IMR-90 (cell line): ENCODE measurements at regions not wholly inside any gene's neighbourhood (a gene's known extent, or its start where the extent isn't known, plus 50 kb on each side); places are given as distances from the start of the nearest gene placed in this dataset.

ENCODE experiments used
- ATAC-seq: fragments of 200-7000 bp; cut with Tn5 transposase; 2 replicates; pipeline ENCODE4 v1.9.1; 2020; ENCODE audit warnings: low read depth, mild to moderate bottlenecking, moderate library complexity
- BruUV-seq: library from RNA; stranded (reverse); fragments of 400-500 nt; replicated peaks from 2 replicates; lab custom pipeline; 2021; lab: Mats Ljungman, UMichigan
- CTCF ChIA-PET: fragments of 300-600 bp; formaldehyde crosslinking; extraction: SDS; loops from one replicate; lab custom pipeline; 2021; ENCODE audit warnings: antibody characterized with exemption; lab: Yijun Ruan, JAX
- POLR2A ChIA-PET: fragments of 300-600 bp; sonication (Branson Sonifier 250); formaldehyde crosslinking; loops from one replicate; lab custom pipeline; 2022; ENCODE audit warnings: antibody characterized with exemption; ENCODE audit not compliant: unreplicated experiment; lab: Charles Lee
- DNase-seq: peaks from one replicate; pipeline ENCODE4 v3.0.0; 2013
- H2AFZ ChIP-seq: replicated peaks from 2 replicates; pipeline ENCODE3; 2013; ENCODE audit warnings: low read length, mild to moderate bottlenecking; ENCODE audit not compliant: poor library complexity
- H2AK5ac ChIP-seq: 2 replicates; pipeline ENCODE4 v1.6.1; 2013; ENCODE audit warnings: low read depth, low read length, inconsistent platforms
- H2AK9ac ChIP-seq: replicated peaks from 2 replicates; pipeline ENCODE3; 2013; ENCODE audit warnings: mild to moderate bottlenecking, low read depth, low read length, moderate library complexity; ENCODE audit not compliant: poor library complexity
- H2BK120ac ChIP-seq: 2 replicates; pipeline ENCODE4 v1.6.1; 2013; ENCODE audit warnings: low read depth, low read length, inconsistent platforms
- H2BK15ac ChIP-seq: 3 replicates; pipeline ENCODE4 v1.6.1; 2013; ENCODE audit warnings: low read depth, low read length, inconsistent platforms
- H2BK20ac ChIP-seq: 2 replicates; pipeline ENCODE4 v1.6.1; 2013; ENCODE audit warnings: low read depth, mild to moderate bottlenecking, inconsistent platforms, low read length, moderate library complexity
- H2BK5ac ChIP-seq: 2 replicates; pipeline ENCODE4 v1.6.1; 2013; ENCODE audit warnings: mild to moderate bottlenecking, low read depth, low read length, inconsistent platforms; ENCODE audit not compliant: poor library complexity, severe bottlenecking
- H3K14ac ChIP-seq: replicated peaks from 2 replicates; pipeline ENCODE4 v1.6.1; 2013; ENCODE audit warnings: low read depth, low read length, inconsistent platforms
- H3K18ac ChIP-seq: 2 replicates; pipeline ENCODE4 v1.6.1; 2013; ENCODE audit warnings: low read depth, low read length, control low read depth
- H3K23ac ChIP-seq: 2 replicates; pipeline ENCODE4 v1.6.1; 2013; ENCODE audit warnings: low read depth, low read length, inconsistent platforms
- H3K27ac ChIP-seq: 2 replicates; pipeline ENCODE4 v1.5.1; 2013; ENCODE audit warnings: mild to moderate bottlenecking, control low read depth, low read length; ENCODE audit not compliant: insufficient read depth
- H3K27me3 ChIP-seq: 2 replicates; pipeline ENCODE4 v1.6.1; 2013; ENCODE audit warnings: low read length; ENCODE audit not compliant: control insufficient read depth, insufficient read depth
- H3K36me3 ChIP-seq: 2 replicates; pipeline ENCODE4 v1.6.1; 2013; ENCODE audit warnings: low read length, mixed read lengths; ENCODE audit not compliant: control insufficient read depth, insufficient read depth
- H3K4ac ChIP-seq: 2 replicates; pipeline ENCODE4 v1.6.1; 2013; ENCODE audit warnings: low read depth, low read length, inconsistent platforms
- H3K4me1 ChIP-seq: 2 replicates; pipeline ENCODE4 v1.6.1; 2013; ENCODE audit warnings: low read length, mixed read lengths; ENCODE audit not compliant: control insufficient read depth, insufficient read depth
- H3K4me2 ChIP-seq: 2 replicates; pipeline ENCODE4 v1.6.1; 2013; ENCODE audit warnings: low read depth, mild to moderate bottlenecking, control low read depth, low read length, moderate library complexity
- H3K4me3 ChIP-seq: 2 replicates; pipeline ENCODE4 v1.5.1; 2013; ENCODE audit warnings: low read depth, mild to moderate bottlenecking, control low read depth, low read length, moderate library complexity; ENCODE audit not compliant: insufficient read depth
- H3K56ac ChIP-seq: 2 replicates; pipeline ENCODE4 v1.6.1; 2013; ENCODE audit warnings: low read length, inconsistent platforms; ENCODE audit not compliant: insufficient read depth; ENCODE audit errors: extremely low read depth
- H3K79me1 ChIP-seq, 2 experiments: 2 replicates each; pipeline ENCODE4 v1.6.1; 2013; ENCODE audit warnings: low read length in 2 of 2, inconsistent platforms in 1 of 2, low read depth in 1 of 2
- H3K9ac ChIP-seq: 2 replicates; pipeline ENCODE4 v1.6.1; 2013; ENCODE audit warnings: low read depth, low read length, control low read depth
- H3K9me1 ChIP-seq: 2 replicates; pipeline ENCODE4 v1.6.1; 2013; ENCODE audit warnings: low read length, inconsistent platforms; ENCODE audit not compliant: insufficient read depth
- H3K9me3 ChIP-seq: 2 replicates; pipeline ENCODE4 v1.6.1; 2013; ENCODE audit warnings: low read length; ENCODE audit not compliant: control insufficient read depth, insufficient read depth
- H4K20me1 ChIP-seq: 2 replicates; pipeline ENCODE4 v1.6.1; 2013; ENCODE audit warnings: low read length, inconsistent platforms; ENCODE audit not compliant: insufficient read depth
- H4K5ac ChIP-seq: 2 replicates; pipeline ENCODE4 v1.6.1; 2013; ENCODE audit warnings: mild to moderate bottlenecking, low read depth, low read length, control low read depth
- H4K8ac ChIP-seq, 2 experiments: 2 replicates each; pipeline ENCODE4 v1.6.1; 2013; ENCODE audit warnings: low read depth in 2 of 2, low read length in 2 of 2, control low read depth in 1 of 2, inconsistent platforms in 1 of 2
- H4K91ac ChIP-seq: 2 replicates; pipeline ENCODE4 v1.6.1; 2013; ENCODE audit warnings: low read depth, low read length, inconsistent platforms; ENCODE audit not compliant: insufficient read depth
- BHLHE40 ChIP-seq: fragments of 150-350 bp; IDR thresholded peaks from 2 replicates; pipeline ENCODE4 v1.6.1; 2016; ENCODE audit warnings: mild to moderate bottlenecking, low read depth, low read length
- CEBPB ChIP-seq: IDR thresholded peaks from 2 replicates; pipeline ENCODE4 v1.6.1; 2012; ENCODE audit warnings: low read depth, low read length, improper control_type of control experiment
- CHD1 ChIP-seq: IDR thresholded peaks from 2 replicates; pipeline ENCODE4 v1.6.1; 2012; ENCODE audit warnings: low read depth, low read length, improper control_type of control experiment
- CTCF ChIP-seq: conservative IDR thresholded peaks from 2 replicates; pipeline ENCODE4 v1.5.1; 2012; ENCODE audit warnings: mild to moderate bottlenecking, low read depth, low read length, improper control_type of control experiment
- FOS ChIP-seq: fragments of 150-350 bp; IDR thresholded peaks from 2 replicates; pipeline ENCODE4 v1.6.1; 2016; ENCODE audit warnings: low read depth, low read length
- MAFK ChIP-seq: IDR thresholded peaks from 2 replicates; pipeline ENCODE4 v1.6.1; 2012; ENCODE audit warnings: low read depth, low read length, improper control_type of control experiment
- MAZ ChIP-seq: IDR thresholded peaks from 2 replicates; pipeline ENCODE4 v1.6.1; 2012; ENCODE audit warnings: low read depth, mild to moderate bottlenecking, low read length, improper control_type of control experiment, moderate library complexity, borderline replicate concordance
- MXI1 ChIP-seq: IDR thresholded peaks from 2 replicates; pipeline ENCODE4 v1.6.1; 2012; ENCODE audit warnings: low read depth, mild to moderate bottlenecking, low read length, moderate library complexity, borderline replicate concordance
- NFE2L2 ChIP-seq: fragments of 150-350 bp; IDR thresholded peaks from 2 replicates; pipeline ENCODE4 v1.6.1; 2016; ENCODE audit warnings: low read depth, mild to moderate bottlenecking, low read length
- POLR2A ChIP-seq: IDR thresholded peaks from 2 replicates; pipeline ENCODE4 v1.6.1; 2012; ENCODE audit warnings: mild to moderate bottlenecking, low read depth, low read length
- RAD21 ChIP-seq: IDR thresholded peaks from 2 replicates; pipeline ENCODE4 v1.6.1; 2012; ENCODE audit warnings: low read length, improper control_type of control experiment
- RCOR1 ChIP-seq: IDR thresholded peaks from 2 replicates; pipeline ENCODE4 v1.6.1; 2012; ENCODE audit warnings: mild to moderate bottlenecking, low read length, improper control_type of control experiment; ENCODE audit not compliant: insufficient replicate concordance
- RFX5 ChIP-seq: IDR thresholded peaks from 2 replicates; pipeline ENCODE4 v1.8.0; 2012; ENCODE audit warnings: low read depth, mild to moderate bottlenecking, low read length, moderate library complexity
- SMC3 ChIP-seq: fragments of 150-350 bp; IDR thresholded peaks from 2 replicates; pipeline ENCODE4 v1.6.1; 2016; ENCODE audit warnings: low read depth, mild to moderate bottlenecking, antibody characterized with exemption, low read length, moderate library complexity
- WGBS, 2 experiments: methylation state at CpG; one replicate each; pipeline versions ENCODE4 v1.1.5 to v1.1.7; 2013; ENCODE audit warnings: missing lambda C conversion rate in 2 of 2; ENCODE audit not compliant: insufficient read length in 1 of 2; ENCODE audit errors: extremely low coverage in 2 of 2; 5-methylcytosine and 5-hydroxymethylcytosine counted together
- dilution Hi-C: fragments of 300-500 bp; cut with HindIII; formaldehyde crosslinking; loops from one replicate; pipeline ENCODE4 v1.14.3; 2018; ENCODE audit warnings: low sequenced_read_pairs; ENCODE audit not compliant: unreplicated experiment
- in situ Hi-C: fragments of 300-500 bp; cut with MboI; formaldehyde crosslinking; loops from 3 replicates; pipeline ENCODE4 v1.14.3; 2019; ENCODE audit warnings: low sequenced_read_pairs, inconsistent platforms, mixed read lengths
- intact Hi-C: fragments of 100-400 bp; cut with micrococcal nuclease; formaldehyde crosslinking; loops from 2 replicates; pipeline ENCODE4 v1.10.0; 2022
- TF ChIP-seq, protein P1 (sequence below): fragments of 150-350 bp; IDR thresholded peaks from 2 replicates; pipeline ENCODE4 v1.6.1; 2017; ENCODE audit warnings: mild to moderate bottlenecking, antibody characterized with exemption, low read length, low read depth
- TF ChIP-seq, protein P2 (sequence below): fragments of 150-350 bp; IDR thresholded peaks from 2 replicates; pipeline ENCODE4 v1.6.1; 2016; ENCODE audit warnings: low read depth, mild to moderate bottlenecking, low read length, moderate library complexity, borderline replicate concordance

GRCh38 chrX:6904156-6904555 lies 243.4 kb upstream of the STS start:
- H3K27me3 ChIP-seq, result no peaks in the 10 kb centered on the region
- H3K4me2 ChIP-seq, result no peak overlapping the region
- H4K91ac ChIP-seq, result no peak overlapping the region
- no peak overlapping the region for H2BK5ac ChIP-seq
- BruUV-seq, result no TSS peak
- no peak overlapping the region for H3K27ac ChIP-seq
- no peak overlapping the region for H3K4ac ChIP-seq
- POLR2A ChIA-PET, result no interaction called here
- no peaks in the 10 kb centered on the region for H3K9me1 ChIP-seq
- no peaks in the 10 kb centered on the region for H3K4me1 ChIP-seq
- WGBS, 2 experiments, result 60% methylated on average over 1 of the region's 5 CpGs; no CpG with 5 or more reads in 1 of the 2 experiments
- intact Hi-C loops (no loop called here), in situ Hi-C loops (no loop called here), dilution Hi-C loops (no loop called here)
- TF ChIP-seq SMC3, result no peak
- no peak for TF ChIP-seq RCOR1
- TF ChIP-seq FOS, result no peak
- no peak for TF ChIP-seq RFX5
- no peak for TF ChIP-seq CTCF
- TF ChIP-seq RAD21, result no peak
- TF ChIP-seq NFE2L2, result no peak
- TF ChIP-seq, protein P1, sequence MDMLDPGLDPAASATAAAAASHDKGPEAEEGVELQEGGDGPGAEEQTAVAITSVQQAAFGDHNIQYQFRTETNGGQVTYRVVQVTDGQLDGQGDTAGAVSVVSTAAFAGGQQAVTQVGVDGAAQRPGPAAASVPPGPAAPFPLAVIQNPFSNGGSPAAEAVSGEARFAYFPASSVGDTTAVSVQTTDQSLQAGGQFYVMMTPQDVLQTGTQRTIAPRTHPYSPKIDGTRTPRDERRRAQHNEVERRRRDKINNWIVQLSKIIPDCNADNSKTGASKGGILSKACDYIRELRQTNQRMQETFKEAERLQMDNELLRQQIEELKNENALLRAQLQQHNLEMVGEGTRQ, result no peak
- TF ChIP-seq MAFK, result no peak
- no peak for TF ChIP-seq BHLHE40
- TF ChIP-seq MXI1, result no peak
- no peak for TF ChIP-seq CHD1
- TF ChIP-seq MAZ, result no peak
- TF ChIP-seq POLR2A, result no peak
- no peak for TF ChIP-seq CEBPB
- TF ChIP-seq, protein P2, sequence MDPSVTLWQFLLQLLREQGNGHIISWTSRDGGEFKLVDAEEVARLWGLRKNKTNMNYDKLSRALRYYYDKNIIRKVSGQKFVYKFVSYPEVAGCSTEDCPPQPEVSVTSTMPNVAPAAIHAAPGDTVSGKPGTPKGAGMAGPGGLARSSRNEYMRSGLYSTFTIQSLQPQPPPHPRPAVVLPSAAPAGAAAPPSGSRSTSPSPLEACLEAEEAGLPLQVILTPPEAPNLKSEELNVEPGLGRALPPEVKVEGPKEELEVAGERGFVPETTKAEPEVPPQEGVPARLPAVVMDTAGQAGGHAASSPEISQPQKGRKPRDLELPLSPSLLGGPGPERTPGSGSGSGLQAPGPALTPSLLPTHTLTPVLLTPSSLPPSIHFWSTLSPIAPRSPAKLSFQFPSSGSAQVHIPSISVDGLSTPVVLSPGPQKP, result no peak
- H3K9me3 ChIP-seq, result peaks cover 9% of the 10 kb centered on the region; the same call in 1 of the 2 replicates
- H3K36me3 ChIP-seq, result no peaks in the 10 kb centered on the region
- no peak overlapping the region for H3K14ac ChIP-seq
- H4K20me1 ChIP-seq, result no peaks in the 10 kb centered on the region
- no peak overlapping the region for H2AFZ ChIP-seq
- H2BK20ac ChIP-seq, result no peak overlapping the region
- no peak overlapping the region for H3K56ac ChIP-seq
- H3K18ac ChIP-seq, result no peak overlapping the region
- no peak overlapping the region for H2BK120ac ChIP-seq
- no peak overlapping the region for H3K9ac ChIP-seq
- DNase-seq, result no peak
- H3K79me1 ChIP-seq, result no peaks in the 10 kb centered on the region
- H2BK15ac ChIP-seq, result no peak overlapping the region
- H3K4me3 ChIP-seq, result no peak overlapping the region
- CTCF ChIA-PET, result no interaction called here
- no peak overlapping the region for H3K23ac ChIP-seq
- ATAC-seq, result no peak
- H4K8ac ChIP-seq, result no peak overlapping the region
- no peak overlapping the region for H4K5ac ChIP-seq
- no peak overlapping the region for H2AK5ac ChIP-seq
- H2AK9ac ChIP-seq, result no peak overlapping the region
